ENCODE measurements at regions not wholly inside any gene's neighbourhood (a gene's known extent, or its start where the extent isn't known, plus 50 kb on each side); places are given as distances from the start of the nearest gene placed in this dataset.

GRCh38 chr11:33646629-33647028 lies 54.0 kb downstream of the C11orf91 start:
- DNase-seq (ENCODE audit: low read depth): no peak

DNA sequence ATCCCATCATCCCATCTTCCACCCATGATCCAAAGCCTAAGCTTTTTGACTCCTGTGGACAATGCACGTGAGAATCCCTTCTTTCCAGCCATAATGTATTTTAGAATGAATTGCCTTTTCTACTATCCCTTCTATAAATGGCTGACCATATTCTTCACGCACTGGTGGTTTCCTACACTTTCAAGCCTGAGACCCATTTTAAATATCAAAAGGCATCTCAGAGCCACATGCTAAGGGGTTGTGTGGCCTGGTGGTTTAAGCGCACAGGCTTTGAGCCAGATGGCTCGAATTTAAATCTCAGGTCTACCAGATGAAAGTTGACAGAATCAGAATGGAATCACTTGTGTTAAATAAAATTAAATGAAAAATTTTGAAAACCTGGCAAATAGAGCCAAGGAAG lies 54.5 kb downstream of the C11orf91 start:
- no peak for DNase-seq (ENCODE audit: low read depth)

DNA sequence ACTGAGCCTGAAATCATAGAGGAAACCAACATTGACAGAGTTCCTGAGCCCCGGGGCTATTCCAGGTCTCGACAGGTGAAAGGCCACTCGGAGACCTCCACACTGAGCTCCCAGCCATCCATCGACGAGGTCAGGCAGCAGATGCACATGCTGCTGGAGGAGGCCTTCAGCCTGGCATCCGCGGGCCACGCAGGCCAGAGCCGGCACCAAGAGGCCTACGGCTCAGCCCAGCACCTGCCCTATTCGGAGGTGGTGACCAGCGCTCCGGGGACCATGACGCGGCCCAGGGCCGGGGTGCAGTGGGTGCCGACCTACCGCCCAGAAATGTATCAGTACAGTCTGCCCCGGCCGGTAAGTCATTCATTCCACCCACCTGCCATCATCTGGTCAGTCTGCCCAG lies 54.9 kb downstream of the C11orf91 start:
- DNase-seq (ENCODE audit: low read depth): no peak

DNA sequence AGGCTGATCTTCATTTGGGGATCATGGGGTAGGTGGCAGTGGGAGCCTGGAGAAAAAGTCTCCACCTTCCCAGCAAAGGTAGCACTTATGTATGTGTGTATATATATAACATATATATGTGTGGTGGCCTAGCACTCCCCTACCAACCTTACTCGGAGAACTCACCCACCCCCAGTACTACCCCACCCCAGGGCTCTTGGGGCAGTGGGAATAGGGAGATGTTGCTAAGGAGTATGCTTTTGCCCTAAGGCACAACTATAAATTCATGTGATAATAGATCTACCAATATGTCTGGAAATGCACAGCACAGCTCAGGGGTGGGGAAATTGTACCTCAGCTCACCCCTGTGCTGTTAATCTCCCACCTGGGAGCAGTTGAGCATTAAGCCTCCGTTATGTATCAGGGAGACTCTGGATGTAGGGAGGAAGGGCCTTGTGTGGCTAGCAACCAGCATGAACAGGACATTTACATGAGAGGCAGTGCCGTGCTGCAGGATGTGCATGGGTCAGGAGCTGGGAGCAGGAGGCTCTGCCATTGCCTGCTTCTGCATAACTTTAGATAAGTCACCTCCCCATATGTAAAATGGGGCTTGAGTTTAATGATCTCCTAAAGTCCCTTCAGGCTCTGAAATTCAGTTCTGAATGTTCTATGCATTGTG lies 57.3 kb downstream of the C11orf91 start:
- DNase-seq (ENCODE audit: low read depth): no peak

GRCh38 chr11:33642461-33643166 lies 58.0 kb downstream of the C11orf91 start:
- DNase-seq (ENCODE audit: low read depth): no peak

DNA sequence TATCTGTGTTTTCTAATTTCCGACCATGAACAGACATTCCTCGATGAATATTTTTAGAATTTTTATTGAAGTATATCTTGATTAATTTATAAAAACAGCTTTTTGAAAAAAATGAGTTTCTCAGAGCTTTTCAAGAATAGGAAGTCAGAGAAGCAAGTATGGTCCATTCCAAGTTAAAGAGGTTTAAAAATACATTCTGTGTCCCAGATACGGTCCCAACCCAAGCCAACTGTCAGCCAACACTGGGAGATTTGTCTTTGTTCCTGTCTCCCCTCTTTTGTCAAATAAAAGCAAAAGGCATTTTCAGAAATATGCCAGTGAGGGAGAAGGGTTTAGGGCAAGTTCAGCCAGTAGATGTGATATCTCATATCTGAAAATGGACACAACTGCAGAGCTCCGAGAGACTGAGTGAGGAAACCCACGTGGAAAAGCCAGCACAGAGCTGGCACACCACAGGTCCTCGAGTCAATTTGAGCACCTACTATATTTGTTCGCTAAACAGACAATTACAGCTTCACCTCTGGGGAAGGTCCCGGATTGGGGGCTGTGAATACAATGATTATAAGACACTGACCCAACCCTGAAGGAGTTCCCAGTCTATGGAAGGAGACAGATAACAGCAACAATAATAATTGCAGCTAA lies 59.8 kb downstream of the C11orf91 start:
- no peak for DNase-seq (ENCODE audit: low read depth)

DNA sequence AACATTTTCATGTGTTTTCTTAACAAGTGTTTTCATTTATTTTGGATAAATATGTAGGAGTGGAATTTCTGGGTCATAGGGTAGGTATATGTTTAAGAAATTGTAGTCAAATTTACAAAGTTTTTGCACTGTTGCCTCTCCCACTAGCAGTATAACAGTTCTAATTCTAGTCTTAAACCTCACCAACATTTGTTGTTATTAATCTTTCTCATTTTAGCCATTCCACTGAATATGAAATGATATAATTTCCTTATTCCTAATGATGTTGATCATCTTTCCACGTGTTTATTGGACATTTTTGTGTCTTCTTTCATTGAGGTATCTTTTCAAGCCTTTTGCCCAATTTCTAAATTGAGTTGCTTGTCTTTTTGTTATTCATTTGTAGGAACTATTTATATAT lies 62.0 kb downstream of the C11orf91 start:
- no peak for DNase-seq (ENCODE audit: low read depth)

- peak; percentile 22 for DNase-seq (ENCODE audit: low read depth)
Observed at GRCh38 chr11:33636104-33636503, 64.5 kb downstream of the C11orf91 start.

GRCh38 chr11:33635161-33635560 lies 65.5 kb downstream of the C11orf91 start:
- peak; percentile 68 for DNase-seq (ENCODE audit: low read depth)

DNA sequence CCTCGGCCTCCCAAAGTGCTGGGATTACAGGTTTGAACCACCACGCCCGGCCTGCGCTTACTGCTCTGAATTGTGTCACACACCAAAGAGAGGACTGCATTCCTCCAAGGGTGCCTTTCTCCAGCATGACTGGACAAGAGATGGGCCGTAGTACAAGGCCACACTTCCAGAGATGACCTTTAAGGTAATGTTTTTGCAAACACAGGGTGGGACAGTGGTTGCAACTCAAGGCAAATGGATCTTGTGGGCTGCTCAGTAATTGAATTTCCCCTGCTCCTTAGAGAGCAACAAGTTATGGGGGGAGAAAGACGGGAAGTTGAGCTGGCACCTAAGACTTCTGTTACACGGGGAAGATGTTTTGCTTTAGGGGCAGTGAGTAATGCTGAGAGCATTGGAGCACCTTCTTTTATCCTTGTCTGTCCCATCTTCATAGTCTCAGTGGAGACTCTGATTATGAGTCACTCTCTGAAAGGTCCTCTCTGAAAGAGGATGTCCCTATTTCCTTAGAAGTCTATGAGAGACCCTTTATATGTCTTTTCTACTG lies 66.3 kb downstream of the C11orf91 start:
- DNase-seq (ENCODE audit: low read depth): no peak

- peak; percentile 16 for DNase-seq (ENCODE audit: low read depth)
Observed at GRCh38 chr11:33633251-33634003, 67.2 kb downstream of the C11orf91 start.

GRCh38 chr11:33631749-33632091 lies 68.9 kb downstream of the C11orf91 start:
- no peak for DNase-seq (ENCODE audit: low read depth)

DNA sequence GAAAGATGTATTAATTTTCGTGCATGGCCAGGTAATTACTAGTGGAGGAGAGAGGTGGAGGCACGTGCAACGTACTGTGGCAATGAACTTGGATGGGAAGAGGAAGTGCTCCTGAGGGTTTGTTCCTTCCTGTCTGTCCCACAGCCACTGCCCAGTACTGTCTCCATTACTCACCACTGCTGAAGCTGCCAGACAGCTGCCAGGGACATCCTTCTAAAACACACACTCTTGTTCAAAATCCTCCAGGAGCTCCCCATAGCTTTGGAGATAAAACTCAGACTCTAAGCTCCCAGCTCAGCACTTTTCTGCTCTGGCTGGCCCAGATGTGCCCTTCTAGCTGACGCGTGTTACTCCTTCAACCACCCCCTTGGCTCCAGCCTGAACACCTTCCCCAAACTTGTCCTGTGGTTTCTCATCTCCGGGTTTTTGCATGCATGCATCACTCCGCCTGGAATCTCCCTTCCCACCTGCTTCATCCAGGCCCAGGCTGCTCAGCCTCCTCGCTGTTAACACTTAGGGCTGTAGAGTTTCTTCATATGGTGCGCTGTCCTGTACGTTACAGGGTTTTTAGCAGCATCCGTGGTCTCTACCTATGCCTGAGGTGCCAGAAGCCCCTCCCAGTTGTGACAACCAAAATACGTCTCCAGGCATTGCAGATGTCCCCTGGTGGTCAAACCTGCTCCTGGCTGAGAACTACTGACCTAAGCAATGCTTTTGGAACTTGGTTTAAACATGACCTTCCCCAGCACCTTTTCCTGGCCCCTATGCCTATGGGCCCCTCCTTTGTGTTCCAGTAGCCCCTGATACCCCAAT lies 69.5 kb downstream of the C11orf91 start:
- DNase-seq (ENCODE audit: low read depth): no peak

- DNase-seq (ENCODE audit: low read depth): peak; percentile 26
Observed at GRCh38 chr11:33624083-33624482, 76.5 kb downstream of the C11orf91 start.

- no peak for DNase-seq (ENCODE audit: low read depth)
Observed at GRCh38 chr11:33622806-33623205, 77.8 kb downstream of the C11orf91 start.

- DNase-seq (ENCODE audit: low read depth): peak; percentile 23
Observed at GRCh38 chr11:33622186-33622585, 78.4 kb downstream of the C11orf91 start.

DNA sequence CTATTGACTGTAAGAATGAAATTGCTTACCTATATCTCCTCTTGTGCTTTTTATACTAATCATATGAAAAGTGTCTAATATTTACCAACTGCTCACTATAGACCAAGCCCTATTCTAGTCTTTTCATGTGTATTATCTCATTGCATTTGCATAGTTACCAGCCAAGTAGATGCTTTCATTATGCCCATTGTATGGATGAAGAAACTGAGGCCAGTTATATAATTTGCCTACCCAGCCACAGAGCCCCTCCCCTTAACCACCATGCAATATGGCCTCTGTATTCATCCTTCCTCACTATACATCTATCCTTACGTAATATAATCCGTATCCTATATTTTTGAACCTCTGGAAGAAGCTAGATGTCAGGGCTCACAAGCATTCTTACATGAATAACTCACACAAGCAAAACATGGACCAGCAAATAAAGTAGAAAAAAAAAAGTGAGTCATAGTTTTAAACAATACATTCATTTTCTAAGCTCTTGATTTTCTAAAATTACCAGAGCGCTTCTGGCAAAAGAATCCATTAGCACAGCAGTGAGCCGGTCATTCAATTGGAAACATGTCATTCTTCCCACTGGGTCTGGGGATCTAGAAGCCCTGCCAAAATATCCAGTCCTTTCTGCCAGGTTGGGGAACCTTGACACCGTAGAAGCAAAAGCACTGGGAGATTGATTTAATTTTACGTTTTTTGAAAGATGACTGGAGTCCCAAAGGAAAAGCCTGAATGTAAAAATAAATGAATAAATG lies 80.0 kb downstream of the C11orf91 start:
- peak; percentile 49 for DNase-seq (ENCODE audit: low read depth)

DNA sequence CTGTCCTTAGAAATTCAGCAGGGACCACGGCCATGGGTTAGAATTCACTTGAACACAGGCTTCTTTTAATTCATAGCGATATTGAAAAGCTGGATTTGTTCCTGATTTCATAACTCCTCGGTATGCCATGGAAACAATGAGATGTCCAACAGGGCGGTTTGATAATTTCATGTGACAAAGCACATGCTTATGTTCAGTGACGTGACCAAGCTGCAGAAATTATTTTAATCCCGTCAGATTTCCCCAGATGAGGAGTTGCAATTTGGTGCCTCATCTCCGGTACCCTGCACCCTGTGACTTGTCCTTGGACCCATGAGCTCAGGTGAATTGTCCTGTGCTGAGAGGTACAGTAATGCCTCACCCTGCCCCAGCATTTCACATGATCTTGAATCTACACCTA lies 81.7 kb downstream of the C11orf91 start:
- no peak for DNase-seq (ENCODE audit: low read depth)

DNA sequence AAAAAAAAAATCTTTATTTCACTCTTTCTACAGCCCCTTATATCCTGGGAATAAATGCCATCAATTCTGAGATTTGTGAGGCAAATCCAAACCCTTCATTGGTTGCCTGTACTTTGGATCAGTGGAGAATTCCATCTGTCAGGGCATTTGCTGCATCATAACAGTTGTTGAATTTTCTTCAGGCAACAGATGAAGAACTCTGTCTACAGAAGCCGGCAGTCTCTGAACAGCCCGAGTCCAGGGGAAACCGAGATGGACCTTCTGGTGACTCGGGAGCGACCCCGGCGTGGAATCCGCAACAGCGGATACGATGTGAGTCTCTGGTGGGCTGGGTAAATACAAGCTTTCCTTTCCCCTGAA lies 82.3 kb downstream of the C11orf91 start:
- no peak for DNase-seq (ENCODE audit: low read depth)

GRCh38 chr11:33617672-33618350 lies 82.8 kb downstream of the C11orf91 start:
- no peak for DNase-seq (ENCODE audit: low read depth)
